PC-9 (cell line): ENCODE measurements at regions not wholly inside any gene's neighbourhood (a gene's known extent, or its start where the extent isn't known, plus 50 kb on each side); places are given as distances from the start of the nearest gene placed in this dataset.
"Not testable (repeated sequence)": the region's sequence is repeated elsewhere in the genome, so short reads cannot be mapped to it uniquely, and the experiment has no call there.

Experiments used
- BruUV-seq: library from RNA; stranded (reverse); fragments of 400-500 nt; replicated peaks from 2 replicates; lab custom pipeline; 2021; lab: Mats Ljungman, UMichigan
- CTCF ChIA-PET: fragments of 300-600 bp; sonication (Branson Sonifier 250); formaldehyde crosslinking; loops from one replicate; lab custom pipeline; 2022; ENCODE audit warnings: antibody characterized with exemption; lab: Charles Lee
- POLR2A ChIA-PET: fragments of 300-600 bp; sonication (Branson Sonifier 250); formaldehyde crosslinking; loops from one replicate; lab custom pipeline; 2022; ENCODE audit warnings: antibody characterized with exemption; ENCODE audit not compliant: unreplicated experiment; lab: Charles Lee
- DNase-seq, 2 experiments: peaks; one replicate each; pipeline versions ENCODE4 v3.0.0 to v3.0.0-alpha.2; 2015 to 2022; ENCODE audit warnings: mixed read lengths in 1 of 2
- H2AFZ ChIP-seq: fragments of 200-600 bp; sonication (generic); 2 replicates; pipeline ENCODE4 v1.8.1; 2017; ENCODE audit warnings: antibody characterized with exemption
- H3F3A ChIP-seq: fragments of 200-600 bp; sonication (generic); 2 replicates; pipeline ENCODE4 v1.8.1; 2017; ENCODE audit warnings: antibody characterized with exemption, mild to moderate bottlenecking, low read depth; ENCODE audit not compliant: insufficient read depth
- H3K27ac ChIP-seq: fragments of 200-600 bp; sonication (generic); 2 replicates; pipeline ENCODE4 v1.6.1; 2016; ENCODE audit warnings: mixed run types
- H3K27me3 ChIP-seq: fragments of 200-600 bp; sonication (generic); 2 replicates; pipeline ENCODE4 v1.6.1; 2016; ENCODE audit warnings: low read depth, mixed run types; ENCODE audit not compliant: insufficient read depth
- H3K36me3 ChIP-seq: fragments of 200-600 bp; sonication (generic); 2 replicates; pipeline ENCODE4 v1.6.1; 2016; ENCODE audit warnings: low read depth, mixed run types
- H3K4me1 ChIP-seq: fragments of 200-600 bp; sonication (generic); replicated peaks from 2 replicates; pipeline ENCODE4 v1.6.1; 2016; ENCODE audit warnings: mixed run types; ENCODE audit not compliant: insufficient read depth
- H3K4me2 ChIP-seq: fragments of 200-600 bp; sonication (generic); 2 replicates; pipeline ENCODE4 v1.6.1; 2017; ENCODE audit warnings: mixed run types
- H3K4me3 ChIP-seq: fragments of 200-600 bp; sonication (generic); 2 replicates; pipeline ENCODE4 v1.6.1; 2016; ENCODE audit warnings: mixed run types
- H3K79me2 ChIP-seq: fragments of 200-600 bp; sonication (generic); 2 replicates; pipeline ENCODE4 v1.6.1; 2017; ENCODE audit warnings: low read depth, mixed run types
- H3K9me2 ChIP-seq: fragments of 200-600 bp; sonication (generic); 2 replicates; pipeline ENCODE4 v1.8.1; 2017; ENCODE audit warnings: mild to moderate bottlenecking; ENCODE audit not compliant: insufficient read depth
- H3K9me3 ChIP-seq: fragments of 200-600 bp; sonication (generic); 2 replicates; pipeline ENCODE4 v1.8.1; 2016; ENCODE audit warnings: low read depth; ENCODE audit not compliant: insufficient read depth
- H4K20me1 ChIP-seq: fragments of 200-600 bp; sonication (generic); 2 replicates; pipeline ENCODE4 v1.8.1; 2017; ENCODE audit not compliant: insufficient read depth
- CTCF ChIP-seq: fragments of 200-600 bp; sonication (generic); conservative IDR thresholded peaks from 2 replicates; pipeline ENCODE4 v1.6.1; 2017; ENCODE audit warnings: mixed run types, antibody characterized with exemption, mild to moderate bottlenecking, moderate library complexity
- EZH2 ChIP-seq: fragments of 200-600 bp; sonication (generic); IDR thresholded peaks from 2 replicates; pipeline ENCODE4 v1.8.0; 2017; ENCODE audit warnings: antibody characterized with exemption, low read depth
- intact Hi-C: fragments of 100-400 bp; cut with micrococcal nuclease; formaldehyde crosslinking; loops from one replicate; pipeline ENCODE4 v1.10.0; 2022; ENCODE audit not compliant: unreplicated experiment

GRCh38 chr6:112951829-112952228, 604.7 kb downstream of the RFPL4B start:
- Histone ChIP-seq H3K36me3 (no peaks in the 10 kb centered on the region), H3K27me3 (no peaks in the 10 kb centered on the region), H3K4me3 (no peak overlapping the region), H2AFZ (no peak overlapping the region), H4K20me1 (no peaks in the 10 kb centered on the region), H3K4me1 (no peaks in the 10 kb centered on the region; the same call in 1 of the 2 replicates), H3K27ac (no peak overlapping the region), H3F3A (no peaks in the 10 kb centered on the region), H3K4me2 (no peak overlapping the region), H3K79me2 (no peaks in the 10 kb centered on the region), H3K9me2 (no peaks in the 10 kb centered on the region), H3K9me3 (no peaks in the 10 kb centered on the region; the same call in 1 of the 2 replicates)
- ChIA-PET CTCF (no interaction called here), POLR2A (no interaction called here)
- intact Hi-C loops, result no loop called here
- DNase-seq, result no peak
- TF ChIP-seq EZH2 (no peak), CTCF (no peak)
- BruUV-seq, result no TSS peak

GRCh38 chr6:112955743-112956142, 608.6 kb downstream of the RFPL4B start:
- POLR2A ChIA-PET, H4K20me1 ChIP-seq, H2AFZ ChIP-seq, H3K9me3 ChIP-seq, CTCF ChIA-PET, DNase-seq, H3K79me2 ChIP-seq, H3K36me3 ChIP-seq, H3K4me2 ChIP-seq, H3K27me3 ChIP-seq, H3F3A ChIP-seq, intact Hi-C loops, H3K27ac ChIP-seq, BruUV-seq, H3K4me1 ChIP-seq, H3K9me2 ChIP-seq, H3K4me3 ChIP-seq: not testable (repeated sequence)

- H4K20me1 ChIP-seq, result no peaks in the 10 kb centered on the region
- H3K27me3 ChIP-seq, result no peaks in the 10 kb centered on the region
- DNase-seq, result no peak
- ChIA-PET CTCF (no interaction called here), POLR2A (no interaction called here)
- H3K36me3 ChIP-seq, result no peaks in the 10 kb centered on the region
- no peak overlapping the region for H3K4me2 ChIP-seq
- BruUV-seq, result no TSS peak
- H3K9me2 ChIP-seq, result no peaks in the 10 kb centered on the region
- no peak overlapping the region for H2AFZ ChIP-seq
- H3K9me3 ChIP-seq, result peaks cover 8% of the 10 kb centered on the region
- no peak overlapping the region for H3K4me3 ChIP-seq
- no peaks in the 10 kb centered on the region for H3F3A ChIP-seq
- H3K4me1 ChIP-seq, result no peaks in the 10 kb centered on the region
- no peaks in the 10 kb centered on the region for H3K79me2 ChIP-seq
- TF ChIP-seq EZH2, result no peak
- TF ChIP-seq CTCF, result no peak
- intact Hi-C loops, result no loop called here
- no peak overlapping the region for H3K27ac ChIP-seq
Measured at GRCh38 chr6:112956696-112957535, 609.8 kb downstream of the RFPL4B start.
